ENCODE measurements at regions not wholly inside any gene's neighbourhood (a gene's known extent, or its start where the extent isn't known, plus 50 kb on each side); places are given as distances from the start of the nearest gene placed in this dataset.
"Not testable (repeated sequence)": the region's sequence is repeated elsewhere in the genome, so short reads cannot be mapped to it uniquely, and the experiment has no call there.

DNA sequence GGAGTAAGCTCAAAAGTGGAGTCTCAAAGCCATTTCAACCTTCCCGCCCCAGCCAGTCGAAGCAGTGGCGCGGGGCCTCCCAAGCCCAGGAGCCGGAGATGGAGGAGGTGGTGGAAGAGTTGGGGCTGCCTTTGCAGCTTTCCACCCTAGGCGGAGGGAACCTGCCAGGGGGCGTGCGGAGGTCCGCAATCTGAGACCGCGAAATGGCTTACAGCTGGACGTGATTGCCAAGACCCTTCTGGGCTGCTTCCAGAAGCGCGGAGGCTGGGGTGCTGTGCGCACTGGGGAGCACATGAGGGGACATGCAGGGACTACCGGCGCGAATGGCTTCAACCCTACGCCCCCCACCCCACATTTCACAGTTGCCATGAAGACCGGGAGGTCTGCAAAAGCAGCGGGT lies 86.2 kb downstream of the PRR15 start:
- no peak for DNase-seq

DNA sequence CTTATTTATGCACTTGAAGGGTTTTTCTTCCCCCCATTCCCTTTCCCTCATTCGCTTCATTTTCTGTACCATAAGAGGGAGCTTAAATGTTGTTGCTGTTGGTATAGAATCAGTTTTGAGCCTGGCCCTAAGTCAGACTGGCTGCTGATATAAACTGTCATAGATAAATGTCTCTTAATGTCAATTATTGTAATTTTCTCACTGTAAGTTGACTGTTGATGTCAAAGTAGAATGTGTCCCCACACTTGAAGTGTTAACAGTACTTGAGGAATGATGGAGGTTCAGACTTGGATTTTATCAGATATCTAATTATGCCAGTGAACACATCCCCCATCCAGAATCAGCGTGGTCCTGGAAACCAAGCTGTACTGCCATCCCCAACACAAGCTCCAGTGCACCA lies 87.8 kb downstream of the PRR15 start:
- no peak for DNase-seq

DNA sequence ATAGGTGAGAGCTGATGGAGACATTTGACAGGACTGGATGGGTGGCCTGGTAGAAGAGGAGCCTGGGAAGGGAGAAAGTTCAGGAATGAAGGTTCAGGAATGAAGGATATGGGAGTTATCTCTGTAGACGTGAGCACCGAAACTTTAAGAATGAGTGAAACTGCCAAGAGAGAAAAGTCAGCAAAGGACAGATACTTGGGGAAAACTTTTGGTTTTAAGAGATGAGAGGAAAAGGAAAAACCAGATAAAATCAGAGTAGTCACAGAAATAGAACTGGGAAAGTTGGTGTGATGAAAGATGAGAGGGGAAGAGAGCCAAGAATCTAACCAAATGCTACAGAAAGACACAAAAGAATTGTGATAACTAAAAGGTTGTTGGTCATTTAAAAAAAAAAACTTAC lies 88.9 kb downstream of the PRR15 start:
- DNase-seq, result no peak

DNA sequence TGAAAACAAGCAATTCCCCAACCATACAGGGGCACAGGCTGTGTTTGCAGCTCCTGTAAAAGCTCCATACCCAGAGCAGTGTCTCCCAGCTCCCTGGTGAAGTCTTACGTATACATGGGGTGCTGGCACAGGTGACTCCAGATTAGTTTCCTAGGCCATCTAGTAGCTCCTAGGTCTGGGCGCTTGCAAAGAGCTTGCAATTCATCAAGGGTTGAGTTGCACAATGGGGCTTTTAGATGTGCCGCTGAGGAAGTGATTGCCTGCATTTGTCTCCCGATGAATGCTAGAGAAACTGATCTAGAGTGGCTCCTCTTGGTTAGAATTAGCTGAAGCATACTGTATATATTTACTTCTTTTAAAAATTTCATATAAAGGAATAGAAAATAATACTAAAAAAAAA lies 90.7 kb downstream of the PRR15 start:
- DNase-seq, result not testable (repeated sequence)

DNA sequence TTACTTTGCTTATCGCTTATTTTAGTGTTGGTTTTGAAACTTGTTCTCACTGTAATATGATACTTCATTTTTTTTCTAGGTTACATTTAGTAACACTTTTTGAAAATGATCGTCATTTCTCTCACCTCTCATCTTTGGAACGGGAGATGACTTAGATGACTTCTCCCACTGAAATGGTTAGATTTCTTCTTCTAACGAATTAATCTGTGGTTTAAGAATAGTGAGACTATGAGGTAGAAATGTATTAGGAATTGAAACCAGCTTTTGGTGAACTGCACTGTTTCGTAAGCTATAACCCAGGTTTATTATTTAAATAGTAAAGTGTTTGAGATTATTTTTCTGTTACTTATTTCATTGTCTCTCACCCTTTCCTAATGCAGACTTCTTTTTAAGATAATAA lies 93.7 kb downstream of the PRR15 start:
- no peak for DNase-seq

DNA sequence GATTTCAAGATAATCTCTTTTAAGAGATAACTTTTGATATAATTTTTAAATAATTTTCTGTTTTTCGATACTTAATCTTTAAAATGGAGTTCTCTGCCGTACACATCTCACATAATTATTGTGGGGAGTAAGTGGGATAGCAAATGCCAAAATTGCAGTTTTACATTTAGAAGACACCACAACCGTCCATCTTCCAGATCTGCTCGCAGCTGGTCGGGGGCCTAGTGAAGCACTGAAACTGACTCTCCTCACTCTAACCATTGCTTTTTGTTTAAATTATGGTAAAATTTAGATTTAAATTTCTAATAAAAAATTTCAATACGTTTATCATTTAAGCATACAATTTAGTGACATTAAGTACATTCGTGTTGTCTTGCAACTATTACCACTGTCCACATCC lies 94.2 kb downstream of the PRR15 start:
- DNase-seq, result no peak

DNA sequence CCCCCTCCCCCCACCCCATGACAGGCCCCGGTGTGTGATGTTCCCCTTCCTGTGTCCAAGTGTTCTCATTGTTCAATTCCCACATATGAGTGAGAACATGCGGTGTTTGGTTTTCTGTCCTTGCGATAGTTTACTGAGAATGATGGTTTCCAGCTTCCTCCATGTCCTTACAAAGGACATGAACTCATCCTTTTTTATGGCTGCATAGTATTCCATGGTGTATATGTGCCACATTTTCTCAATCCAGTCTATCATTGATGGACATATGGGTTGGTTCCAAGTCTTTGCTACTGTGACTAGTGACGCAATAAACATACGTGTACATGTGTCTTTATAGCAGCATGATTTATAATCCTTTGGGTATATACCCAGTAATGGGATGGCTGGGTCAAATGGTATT lies 95.6 kb downstream of the PRR15 start:
- DNase-seq, result not testable (repeated sequence)

DNA sequence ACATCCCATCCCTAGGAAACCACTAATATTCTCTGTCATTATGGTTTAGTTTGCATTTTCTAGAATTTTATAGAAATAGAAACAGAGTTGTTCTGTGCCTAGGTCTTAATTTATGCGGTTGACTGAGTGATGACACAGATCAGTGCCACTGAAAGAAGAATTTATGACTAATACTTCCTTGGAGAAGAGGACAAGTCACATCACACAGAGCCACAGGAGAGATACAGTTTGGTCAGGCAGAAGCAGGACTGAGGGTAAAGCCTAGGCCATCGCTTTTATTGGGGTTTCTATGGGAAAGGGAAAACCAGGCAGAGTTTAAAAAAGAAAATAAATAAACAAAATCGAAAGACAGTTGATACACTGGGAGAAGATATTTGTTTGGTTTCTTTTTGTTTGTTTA lies 99.3 kb downstream of the PRR15 start:
- DNase-seq, result not testable (repeated sequence)

DNA sequence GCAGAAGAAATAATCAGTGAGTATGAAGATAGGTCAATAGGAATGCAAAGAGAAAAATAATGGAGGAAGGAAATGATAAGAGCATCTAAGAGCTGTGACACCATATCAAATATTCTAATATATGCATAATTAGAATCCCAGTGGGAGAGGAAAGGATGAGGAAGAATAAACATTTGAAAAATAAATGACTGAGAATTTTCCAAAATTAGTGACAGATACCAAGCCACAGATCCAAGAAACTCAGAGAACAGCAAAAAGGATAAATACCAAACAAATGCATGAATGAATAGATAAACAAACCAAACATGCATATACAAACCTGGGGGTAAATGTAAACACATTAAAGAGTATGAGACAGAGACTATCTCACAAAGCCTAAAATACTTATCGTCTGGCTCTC lies 101.4 kb downstream of the PRR15 start:
- DNase-seq, result not testable (repeated sequence)

DNA sequence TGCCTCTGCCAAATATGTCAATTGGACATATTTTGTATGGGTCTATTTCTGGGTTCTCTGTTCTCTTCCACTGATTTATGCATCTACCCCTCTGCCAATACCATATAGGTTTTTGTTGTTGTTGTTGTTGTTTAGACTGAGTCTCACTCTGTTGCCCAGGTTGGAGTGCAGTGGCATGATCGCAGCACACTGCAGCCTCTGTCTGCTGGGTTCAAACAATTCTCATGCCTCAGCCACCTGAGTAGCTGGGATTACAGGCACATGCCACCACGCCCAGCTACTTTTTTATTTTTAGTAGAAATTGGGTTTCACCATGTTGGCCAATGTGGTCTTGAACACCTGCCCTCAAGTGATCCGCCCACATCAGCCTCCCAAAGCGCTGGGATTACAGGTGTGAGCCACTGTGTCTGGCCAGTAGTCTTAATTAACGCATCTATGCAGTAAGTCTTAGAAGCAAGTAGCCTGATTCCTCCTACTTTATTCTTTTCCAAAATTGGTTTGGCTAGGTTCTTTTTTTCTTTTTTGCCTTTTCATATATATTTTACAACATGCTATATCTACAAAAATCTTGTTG lies 103.5 kb downstream of the PRR15 start:
- DNase-seq, result not testable (repeated sequence)

DNA sequence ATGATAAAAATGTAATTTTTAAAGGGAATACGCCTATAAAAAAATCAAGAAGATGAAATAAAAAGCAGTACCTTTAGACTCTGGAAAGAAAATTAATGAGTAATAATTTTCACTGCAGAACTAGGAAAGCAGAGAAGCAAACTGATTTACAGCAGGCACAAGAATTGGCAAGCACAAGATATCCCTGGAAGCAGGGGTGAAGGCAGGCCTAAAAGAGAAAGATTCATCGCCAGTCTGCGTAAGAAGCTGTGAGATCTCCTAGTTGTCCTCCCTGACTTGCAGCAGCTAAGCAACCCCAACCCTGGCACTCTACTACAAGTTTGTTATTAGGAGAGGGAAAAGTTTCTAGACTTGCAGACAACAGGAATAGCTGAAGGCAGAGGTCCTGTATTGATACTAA lies 107.7 kb downstream of the PRR15 start:
- DNase-seq, result not testable (repeated sequence)

DNA sequence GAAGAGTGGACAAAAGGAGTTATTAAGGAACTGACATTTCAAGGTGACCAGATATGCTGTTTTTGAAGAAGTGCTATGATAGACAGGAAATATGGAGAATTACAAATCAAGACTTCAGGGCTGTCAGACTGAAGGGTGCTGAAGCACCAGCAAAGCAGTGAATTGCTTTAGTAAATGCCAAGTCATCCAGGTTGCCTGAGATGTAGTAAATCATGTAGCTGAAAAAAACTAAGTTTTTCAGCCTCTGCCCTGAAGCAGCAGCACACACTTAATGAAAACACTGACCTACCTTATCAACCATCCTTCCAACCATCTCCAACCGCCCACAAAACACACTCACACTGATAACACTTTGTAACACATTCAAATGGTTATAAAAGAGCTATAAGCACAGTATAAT lies 110.0 kb downstream of the PRR15 start:
- DNase-seq, result not testable (repeated sequence)

DNA sequence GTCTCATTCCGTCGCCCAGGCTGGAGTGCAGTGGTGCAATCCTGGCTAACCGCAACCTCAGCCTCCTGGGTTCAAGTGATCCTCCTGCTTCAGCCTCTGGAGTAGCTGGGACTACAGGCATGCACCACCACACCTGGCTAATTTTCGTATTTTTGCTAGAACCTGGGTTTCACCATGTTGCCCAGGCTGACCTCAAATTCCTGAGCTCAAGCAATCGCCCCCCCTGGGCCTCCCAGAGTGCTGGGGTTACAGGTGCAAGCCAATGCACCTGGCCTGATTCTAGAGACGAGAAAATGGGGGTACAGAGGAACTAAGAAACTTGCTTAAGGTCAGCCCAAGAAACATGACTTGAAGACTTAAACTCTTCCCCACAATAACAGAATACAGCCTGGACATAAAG lies 111.0 kb downstream of the PRR15 start:
- not testable (repeated sequence) for DNase-seq

DNA sequence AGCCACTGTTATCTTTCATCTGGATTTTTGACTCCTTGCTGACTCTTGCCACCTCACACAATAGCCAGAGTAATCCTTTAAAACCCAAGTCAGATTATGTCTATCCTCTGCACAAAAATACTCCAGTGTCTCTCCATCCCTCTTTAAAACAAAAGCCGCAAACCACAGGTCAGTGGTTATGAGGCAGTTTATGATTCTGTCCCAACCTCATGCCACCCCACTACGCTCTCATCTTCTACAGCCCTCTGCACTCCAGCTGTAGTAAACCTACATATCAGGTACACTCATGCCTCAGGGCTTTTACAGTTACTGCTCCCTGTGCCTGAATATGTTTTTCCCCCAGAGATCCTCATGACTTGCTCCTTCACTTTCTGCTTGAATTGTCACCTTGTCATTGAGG lies 113.6 kb downstream of the PRR15 start:
- DNase-seq, result not testable (repeated sequence)

DNA sequence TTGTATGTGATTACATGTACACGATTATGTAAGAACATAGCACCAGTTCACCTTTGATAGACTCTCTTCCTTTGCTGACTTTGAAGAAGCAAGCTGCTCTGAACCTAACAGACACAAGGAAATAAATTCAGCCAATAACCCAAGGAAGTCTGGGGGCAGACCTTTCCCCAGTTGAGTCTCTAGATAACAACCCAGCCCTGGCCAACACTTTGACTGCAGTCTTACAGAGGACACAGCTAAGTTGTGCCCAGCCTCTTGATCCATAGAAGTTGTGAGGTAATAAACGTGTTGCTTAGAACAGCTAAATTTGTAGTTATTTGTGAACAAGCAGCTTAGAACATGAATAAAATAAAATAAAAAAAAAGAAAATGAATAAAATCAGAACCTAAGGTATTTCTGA lies 116.3 kb downstream of the PRR15 start:
- not testable (repeated sequence) for DNase-seq

DNA sequence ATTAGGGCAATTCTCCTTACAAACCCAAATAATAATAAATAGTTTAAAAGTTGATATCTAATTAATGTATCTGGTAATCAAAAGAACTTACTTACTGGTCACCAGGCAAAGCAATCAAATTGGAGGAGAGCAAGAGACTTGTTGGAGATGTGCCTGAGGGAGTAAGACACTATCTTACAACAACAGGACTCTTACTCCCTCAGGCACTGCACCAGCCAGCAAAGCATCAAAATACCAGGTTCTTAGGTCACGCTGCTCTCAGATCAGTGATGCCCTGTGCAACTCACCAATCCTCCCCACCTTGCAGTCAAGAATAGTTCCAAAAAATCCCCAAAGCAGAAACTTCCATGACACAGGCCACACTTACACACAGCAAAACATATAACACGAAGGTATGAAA lies 117.0 kb downstream of the PRR15 start:
- DNase-seq, result not testable (repeated sequence)

DNA sequence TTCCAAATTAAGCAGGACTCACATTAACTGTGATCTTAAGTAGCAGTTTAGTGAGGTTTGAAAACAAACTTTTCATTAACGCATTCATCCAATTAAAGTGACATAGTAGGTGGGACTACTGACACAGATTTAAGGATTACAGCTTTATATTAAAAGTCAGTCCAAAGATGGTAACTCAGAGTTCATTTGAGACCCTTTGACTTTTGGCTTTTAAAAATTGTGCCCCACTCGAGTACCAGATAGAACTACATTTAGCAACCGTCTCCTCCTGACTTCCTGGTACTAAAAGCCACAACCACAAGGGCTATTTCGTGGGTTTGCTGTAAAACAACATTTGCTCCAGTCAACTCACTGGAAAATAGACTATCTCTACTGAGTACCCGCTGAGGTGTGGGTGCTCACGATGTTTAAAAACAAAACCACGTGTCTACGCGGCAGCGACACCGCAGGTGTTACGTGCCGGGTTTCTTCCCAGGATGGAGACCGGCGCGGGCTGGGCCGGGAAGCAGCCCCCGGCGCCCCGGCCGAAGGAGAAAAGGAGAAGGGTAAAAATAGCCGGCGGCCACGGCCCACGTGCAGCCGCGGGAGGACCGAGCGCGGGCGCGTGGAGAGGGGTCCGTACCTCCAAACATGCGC lies 120.6 kb downstream of the PRR15 start:
- peak; percentile 6 for DNase-seq

DNA sequence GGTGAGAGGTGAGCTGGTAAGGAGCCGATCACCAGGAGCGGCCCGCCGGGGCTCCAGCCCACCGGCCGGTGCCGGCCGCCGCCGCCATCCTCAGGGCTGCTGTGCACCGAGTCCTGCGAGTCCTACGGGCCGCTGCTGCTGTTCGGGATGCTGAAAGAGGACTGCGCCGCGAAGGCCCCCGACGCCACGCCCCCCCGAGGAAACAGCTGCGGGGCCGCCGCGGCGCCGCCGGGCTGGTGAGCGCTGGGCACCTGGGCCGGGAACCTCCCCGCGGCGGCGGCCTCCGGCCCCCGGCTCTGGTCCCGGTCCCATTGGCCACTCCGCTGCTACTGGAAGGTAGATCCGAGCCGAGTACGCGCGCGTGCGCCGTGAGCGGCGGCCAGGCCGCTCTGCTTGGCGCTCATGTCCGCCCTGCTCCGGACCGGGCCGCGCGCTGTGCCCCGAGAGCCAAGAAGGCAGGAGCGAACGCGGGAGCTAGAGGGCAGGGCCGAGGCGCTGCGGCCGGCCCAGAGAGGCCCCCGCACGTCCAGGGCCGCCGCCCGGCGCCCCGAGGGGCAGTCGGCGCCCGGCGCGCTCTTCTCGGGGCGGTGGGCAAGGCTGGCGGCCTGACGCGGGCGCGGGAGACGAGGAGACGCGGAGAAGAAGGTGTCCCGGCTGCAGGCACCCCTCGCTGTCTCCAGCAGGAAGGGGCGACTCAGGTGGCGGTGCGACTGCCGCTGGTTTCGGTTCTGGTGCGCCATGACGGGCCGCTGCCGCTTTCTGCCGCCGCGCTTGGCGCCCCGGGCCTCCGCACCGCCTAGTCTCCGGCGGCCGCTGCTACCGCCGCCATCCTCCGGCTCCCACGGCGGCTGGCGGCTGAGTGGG lies 121.3 kb upstream of the WIPF3 start:
- DNase-seq, result peak; percentile 84

DNA sequence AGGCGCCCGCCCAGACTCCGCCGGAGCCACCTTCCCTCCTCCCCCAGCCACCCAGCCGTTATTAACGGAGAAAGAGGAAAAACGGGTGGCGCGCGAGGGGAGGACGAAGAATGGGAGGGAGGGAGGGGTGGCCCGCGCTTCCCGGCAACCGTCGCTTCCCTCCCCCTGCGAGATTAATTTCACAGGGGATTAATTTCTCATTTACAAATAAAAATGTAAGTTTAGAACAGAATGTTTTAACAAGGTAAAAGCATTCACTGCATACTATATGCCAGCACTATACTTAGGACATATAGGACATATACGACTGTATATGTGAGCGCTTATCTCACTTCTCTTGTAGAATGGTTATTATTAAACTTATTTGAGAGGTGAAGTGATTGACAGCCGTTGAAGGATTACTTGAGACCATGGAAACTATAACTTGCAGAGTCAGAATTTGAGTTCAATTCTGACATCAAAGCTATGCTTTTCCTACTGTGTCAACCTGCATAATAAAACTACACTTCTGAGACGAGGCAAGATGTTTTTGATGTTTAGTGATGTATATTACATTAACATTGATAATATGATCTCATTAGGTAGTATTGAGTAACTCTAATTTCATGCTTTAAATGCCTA lies 120.5 kb upstream of the WIPF3 start:
- DNase-seq, result peak; percentile 40

DNA sequence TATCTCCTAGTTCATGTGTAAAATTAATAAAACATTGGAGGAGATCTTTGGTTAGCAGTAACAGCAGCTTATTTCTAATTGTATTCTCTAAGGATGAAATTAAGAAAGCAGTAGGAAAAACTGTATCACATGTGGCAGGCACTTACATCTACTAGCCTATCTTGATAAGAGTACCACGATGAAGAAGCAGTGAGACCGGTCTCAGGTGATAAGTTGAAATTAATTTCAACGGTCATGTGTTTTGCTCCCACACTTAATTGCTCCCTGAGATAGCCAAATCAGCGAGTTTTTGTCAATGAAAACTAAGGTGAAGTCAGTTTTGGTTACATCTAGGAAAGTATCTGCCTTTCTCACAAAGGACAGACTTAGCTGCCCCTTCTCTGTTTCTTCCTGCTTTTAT lies 115.8 kb upstream of the WIPF3 start:
- DNase-seq, result not testable (repeated sequence)

DNA sequence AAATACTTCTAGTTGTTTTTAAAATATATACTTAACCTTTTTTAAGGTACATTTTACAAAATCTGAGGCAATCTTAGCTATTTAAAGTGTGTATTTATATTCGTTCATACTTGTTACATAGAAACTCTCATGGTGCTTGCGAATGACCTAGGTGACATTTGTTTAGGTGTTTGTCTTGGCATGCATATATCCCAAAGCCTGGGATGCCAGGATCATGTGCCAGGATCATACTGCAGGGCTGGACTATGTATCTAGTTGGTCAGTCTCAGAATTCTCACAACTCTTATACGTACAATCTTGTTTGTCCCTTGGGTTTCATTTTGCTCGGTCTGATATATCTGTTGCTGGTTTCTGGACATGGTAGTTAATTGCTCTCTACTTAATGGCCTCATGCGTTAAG lies 109.9 kb upstream of the WIPF3 start:
- not testable (repeated sequence) for DNase-seq

DNA sequence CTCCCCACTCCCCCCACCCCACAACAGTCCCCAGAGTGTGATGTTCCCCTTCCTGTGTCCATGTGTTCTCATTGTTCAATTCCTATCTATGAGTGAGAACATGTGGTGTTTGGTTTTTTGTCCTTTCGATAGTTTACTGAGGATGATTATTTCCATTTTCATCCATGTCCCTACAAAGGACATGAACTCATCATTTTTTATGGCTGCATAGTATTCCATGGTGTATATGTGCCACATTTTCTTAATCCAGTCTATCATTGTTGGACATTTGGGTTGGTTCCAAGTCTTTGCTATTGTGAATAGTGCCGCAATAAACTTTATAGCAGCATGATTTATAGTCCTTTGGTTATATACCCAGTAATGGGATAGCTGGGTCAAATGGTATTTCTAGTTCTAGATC lies 106.6 kb upstream of the WIPF3 start:
- not testable (repeated sequence) for DNase-seq

DNA sequence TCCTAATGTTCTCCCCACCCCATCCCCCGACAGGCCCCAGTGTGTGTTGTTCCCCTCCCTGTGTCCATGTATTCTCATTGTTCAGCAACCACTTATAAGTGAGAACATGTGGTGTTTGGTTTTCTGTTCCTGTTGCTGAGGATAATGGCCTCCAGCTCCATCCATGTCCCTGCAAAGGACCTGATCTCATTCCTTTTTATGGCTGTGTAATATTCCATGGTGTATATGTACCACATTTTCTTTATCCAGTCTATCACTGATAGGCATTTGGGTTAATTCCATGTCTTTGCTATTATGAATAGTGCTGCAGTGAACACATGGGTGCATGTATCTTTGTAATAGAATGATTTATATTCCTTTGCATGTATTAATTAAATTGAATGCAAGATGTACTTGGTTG lies 104.8 kb upstream of the WIPF3 start:
- not testable (repeated sequence) for DNase-seq
